Endothelial cell (in vitro differentiated cells): ENCODE measurements at regions not wholly inside any gene's neighbourhood (a gene's known extent, or its start where the extent isn't known, plus 50 kb on each side); places are given as distances from the start of the nearest gene placed in this dataset.

ENCODE experiments used
- DNase-seq: peaks from one replicate; pipeline ENCODE4 v3.0.0; 2021; ENCODE audit warnings: low spot score
- H3K27ac Mint-ChIP-seq: one replicate; pipeline ENCODE4 v1.8.0; 2021; ENCODE audit warnings: mixed read lengths, inconsistent platforms; ENCODE audit not compliant: unreplicated experiment
- H3K27me3 Mint-ChIP-seq: one replicate; pipeline ENCODE4 v1.8.0; 2021; ENCODE audit warnings: mild to moderate bottlenecking, moderate library complexity, mixed read lengths, inconsistent platforms; ENCODE audit not compliant: unreplicated experiment
- H3K36me3 Mint-ChIP-seq: one replicate; pipeline ENCODE4 v1.8.0; 2021; ENCODE audit warnings: mild to moderate bottlenecking, low read depth, mixed read lengths, inconsistent platforms; ENCODE audit not compliant: unreplicated experiment
- H3K4me1 Mint-ChIP-seq: one replicate; pipeline ENCODE4 v1.8.0; 2021; ENCODE audit warnings: mild to moderate bottlenecking, mixed read lengths, inconsistent platforms; ENCODE audit not compliant: unreplicated experiment
- H3K4me3 Mint-ChIP-seq: one replicate; pipeline ENCODE4 v1.8.0; 2021; ENCODE audit warnings: mild to moderate bottlenecking, mixed read lengths, inconsistent platforms; ENCODE audit not compliant: unreplicated experiment
- H3K9me3 Mint-ChIP-seq: one replicate; pipeline ENCODE4 v1.8.0; 2021; ENCODE audit warnings: mixed read lengths, inconsistent platforms; ENCODE audit not compliant: unreplicated experiment
- CTCF ChIP-seq: fragments of 200-600 bp; sonication (generic); IDR thresholded peaks from one replicate; pipeline ENCODE4 v1.5.0; 2021; ENCODE audit warnings: antibody characterized with exemption; ENCODE audit not compliant: unreplicated experiment

DNA sequence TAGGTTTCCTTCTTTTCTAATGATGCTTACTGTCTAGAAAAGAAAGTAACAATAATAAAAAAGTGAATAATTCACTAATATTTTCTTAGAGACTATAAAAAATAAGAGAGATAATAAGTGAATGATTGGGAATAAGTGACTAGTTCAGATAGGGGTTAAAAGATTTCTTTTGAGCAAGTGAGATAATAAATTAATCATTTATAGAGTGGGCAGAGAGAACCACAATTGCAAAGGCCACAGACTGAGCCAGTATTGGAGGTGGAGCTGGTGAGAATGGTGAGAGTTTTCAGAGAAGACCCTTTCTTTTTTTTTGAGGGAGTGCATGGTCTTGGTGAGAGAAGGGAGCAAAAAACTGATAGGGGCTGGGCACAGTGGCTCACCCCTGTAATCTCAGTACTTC, 159.1 kb upstream of the SALL1 start:
- peaks cover 4% of the 10 kb centered on the region for H3K4me1 Mint-ChIP-seq
- no peaks in the 10 kb centered on the region for H3K9me3 Mint-ChIP-seq
- H3K4me3 Mint-ChIP-seq: no peak overlapping the region
- no peaks in the 10 kb centered on the region for H3K36me3 Mint-ChIP-seq
- no peak for TF ChIP-seq CTCF
- H3K27me3 Mint-ChIP-seq: no peaks in the 10 kb centered on the region
- DNase-seq: no peak
- no peak overlapping the region for H3K27ac Mint-ChIP-seq

GRCh38 chr16:51306886-51307595, 156.0 kb upstream of the SALL1 start:
- TF ChIP-seq CTCF: no peak
- DNase-seq: no peak
- no peak overlapping the region for H3K27ac Mint-ChIP-seq
- no peaks in the 10 kb centered on the region for H3K9me3 Mint-ChIP-seq
- no peaks in the 10 kb centered on the region for H3K36me3 Mint-ChIP-seq
- H3K4me3 Mint-ChIP-seq: no peak overlapping the region
- H3K27me3 Mint-ChIP-seq: no peaks in the 10 kb centered on the region
- H3K4me1 Mint-ChIP-seq: peaks cover 4% of the 10 kb centered on the region

- H3K36me3 Mint-ChIP-seq: no peaks in the 10 kb centered on the region
- no peaks in the 10 kb centered on the region for H3K9me3 Mint-ChIP-seq
- H3K27ac Mint-ChIP-seq: no peak overlapping the region
- H3K4me3 Mint-ChIP-seq: no peak overlapping the region
- peaks cover 4% of the 10 kb centered on the region for H3K4me1 Mint-ChIP-seq
- no peak for TF ChIP-seq CTCF
- H3K27me3 Mint-ChIP-seq: no peaks in the 10 kb centered on the region
- DNase-seq: no peak
Observed at GRCh38 chr16:51306116-51306515, 155.0 kb upstream of the SALL1 start.

GRCh38 chr16:51305337-51305736, 154.3 kb upstream of the SALL1 start:
- no peak for TF ChIP-seq CTCF
- H3K27ac Mint-ChIP-seq: no peak overlapping the region
- no peak overlapping the region for H3K4me3 Mint-ChIP-seq
- DNase-seq: no peak
- no peaks in the 10 kb centered on the region for H3K27me3 Mint-ChIP-seq
- no peaks in the 10 kb centered on the region for H3K36me3 Mint-ChIP-seq
- peaks cover 4% of the 10 kb centered on the region for H3K4me1 Mint-ChIP-seq
- H3K9me3 Mint-ChIP-seq: no peaks in the 10 kb centered on the region

- H3K4me3 Mint-ChIP-seq: no peak overlapping the region
- H3K27me3 Mint-ChIP-seq: no peaks in the 10 kb centered on the region
- TF ChIP-seq CTCF: no peak
- peaks cover 4% of the 10 kb centered on the region for H3K4me1 Mint-ChIP-seq
- no peak overlapping the region for H3K27ac Mint-ChIP-seq
- H3K9me3 Mint-ChIP-seq: no peaks in the 10 kb centered on the region
- DNase-seq: no peak
- H3K36me3 Mint-ChIP-seq: no peaks in the 10 kb centered on the region
Observed at GRCh38 chr16:51302042-51302441, 151.0 kb upstream of the SALL1 start.
